Erythroblast (primary cell): ENCODE measurements at regions not wholly inside any gene's neighbourhood (a gene's known extent, or its start where the extent isn't known, plus 50 kb on each side); places are given as distances from the start of the nearest gene placed in this dataset.

ENCODE experiments used
- GATA1 ChIP-seq: IDR thresholded peaks from 2 replicates; pipeline ENCODE4 v1.6.1; 2011; ENCODE audit warnings: low read depth, mild to moderate bottlenecking, control low read depth, low read length, moderate library complexity
- POLR2A ChIP-seq: IDR thresholded peaks from 2 replicates; pipeline ENCODE4 v1.6.1; 2011; ENCODE audit warnings: mild to moderate bottlenecking, low read length

DNA sequence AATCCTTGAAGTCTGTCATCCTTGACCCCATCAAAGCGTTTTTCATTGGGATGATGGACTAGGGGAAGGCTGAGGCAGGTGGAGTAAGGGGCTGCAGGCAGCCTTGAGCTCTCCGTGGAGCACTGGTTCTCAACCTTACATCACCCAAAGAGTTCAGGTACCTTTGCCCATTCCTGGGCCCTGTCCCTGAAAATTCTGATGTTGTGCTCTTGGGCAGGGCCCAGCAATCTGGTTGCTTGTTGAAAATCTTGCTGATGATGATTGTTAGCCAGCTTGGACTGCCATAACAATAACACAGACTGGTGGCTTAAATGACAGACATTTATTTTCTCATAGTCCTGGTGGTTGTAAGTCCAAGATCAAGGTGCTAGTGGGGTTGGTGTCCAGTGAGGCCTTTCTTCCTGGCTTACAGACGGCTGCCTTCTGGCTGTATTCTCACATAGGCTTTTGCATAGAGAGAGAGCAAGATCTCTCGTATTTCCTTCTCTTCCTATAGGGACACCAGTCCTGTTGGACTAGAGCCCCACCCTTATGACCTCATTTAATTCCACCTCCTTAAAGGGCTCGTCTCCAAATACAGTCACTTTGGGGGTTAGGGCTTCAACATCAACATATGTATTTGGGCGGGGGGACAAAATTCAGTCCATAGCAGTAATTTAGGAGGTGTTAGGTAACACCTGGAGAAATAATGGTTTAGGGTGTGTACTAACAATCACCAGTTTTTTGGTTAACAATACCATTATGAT, 104.9 kb downstream of the PLEKHG1 start:
- TF ChIP-seq POLR2A (no peak), GATA1 (no peak)
